MM.1S (cell line): ENCODE measurements at regions not wholly inside any gene's neighbourhood (a gene's known extent, or its start where the extent isn't known, plus 50 kb on each side); places are given as distances from the start of the nearest gene placed in this dataset.

Experiments used
- CTCF ChIP-seq: fragments of 300-600 bp; sonication (generic); IDR thresholded peaks from 2 replicates; pipeline ENCODE4 v1.5.1; 2016; ENCODE audit warnings: antibody characterized with exemption, low read length, mixed read lengths
- EZH2 ChIP-seq: fragments of 300-600 bp; sonication (generic); optimal IDR thresholded peaks from 2 replicates; pipeline ENCODE3; 2017; ENCODE audit warnings: low read depth, mild to moderate bottlenecking, antibody characterized with exemption, low read length, mixed read lengths
- EZH2phosphoT487 ChIP-seq: fragments of 300-600 bp; sonication (generic); IDR thresholded peaks from 2 replicates; pipeline ENCODE4 v1.6.1; 2018; ENCODE audit warnings: antibody characterized with exemption, low read length

GRCh38 chr12:47412601-47413236 is 293.1 kb downstream of the RPAP3 start:
- TF ChIP-seq EZH2phosphoT487: no peak
- TF ChIP-seq CTCF: no peak
- no peak for TF ChIP-seq EZH2
